ENCODE measurements at regions not wholly inside any gene's neighbourhood (a gene's known extent, or its start where the extent isn't known, plus 50 kb on each side); places are given as distances from the start of the nearest gene placed in this dataset.

GRCh38 chr18:77983270-77983669, 733.6 kb downstream of the GALR1 start:
- H3K27me3 ChIP-seq (replicated peaks; ENCODE audit: insufficient read depth): no peaks in the 10 kb centered on the region
- DNase-seq: no peak
- H4K20me1 ChIP-seq (ENCODE audit: insufficient read depth): no peaks in the 10 kb centered on the region
- no peaks in the 10 kb centered on the region for H3K4me1 ChIP-seq (ENCODE audit: insufficient read depth)
- H3K27ac ChIP-seq: no peak overlapping the region
- WGBS, 2 experiments (ENCODE audit: low coverage in 1 of 2, low lambda C conversion rate in 2 of 2, missing lambda C conversion rate in 2 of 2): 42 to 44% methylated on average over 10 of the region's 10 CpGs
- no peak overlapping the region for H2AFZ ChIP-seq
- H3K4me3 ChIP-seq: no peak overlapping the region
- no peaks in the 10 kb centered on the region for H3K9me2 ChIP-seq (ENCODE audit: insufficient read depth)
- no peaks in the 10 kb centered on the region for H3K36me3 ChIP-seq (ENCODE audit: low read depth)
- no peaks in the 10 kb centered on the region for H3K79me2 ChIP-seq (ENCODE audit: insufficient read depth)
- in situ Hi-C loops (cut with MboI): no loop called here
- no peak overlapping the region for H3K9ac ChIP-seq
- H3K9me3 ChIP-seq (ENCODE audit: low read depth): no peaks in the 10 kb centered on the region
- no peaks in the 10 kb centered on the region for H3F3A ChIP-seq (ENCODE audit: insufficient read depth)
- TF ChIP-seq EZH2phosphoT487 (IDR thresholded peaks at IDR 0.05; ENCODE audit: insufficient read depth, low read depth) (no peak), EZH2 (IDR thresholded peaks at IDR 0.05; ENCODE audit: insufficient read depth, poor library complexity, severe bottlenecking) (no peak)
- no peak overlapping the region for H3K4me2 ChIP-seq (ENCODE audit: unreplicated experiment)

DNA sequence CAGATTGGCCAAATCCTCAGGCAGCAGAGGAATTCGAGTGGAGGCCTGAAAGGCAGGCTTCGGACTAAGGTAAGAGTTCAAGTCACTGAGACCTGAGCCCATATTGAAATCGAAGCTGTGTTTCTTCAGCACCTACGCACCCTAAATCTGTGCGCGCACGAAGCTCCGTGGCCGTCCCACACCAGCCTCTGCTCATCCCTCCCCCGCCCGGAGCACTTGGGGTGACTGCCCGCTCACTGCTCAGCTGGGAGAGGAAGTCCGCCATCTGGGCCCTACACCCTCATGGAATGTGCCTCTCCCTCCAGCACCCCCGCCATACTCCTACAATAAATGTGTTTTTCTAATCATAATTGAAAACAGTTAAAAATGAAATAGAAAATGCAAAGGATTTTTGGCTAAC, 734.5 kb downstream of the GALR1 start:
- in situ Hi-C loops (cut with MboI): no loop called here
- Histone ChIP-seq H3K9me3 (ENCODE audit: low read depth) (no peaks in the 10 kb centered on the region), H3F3A (ENCODE audit: insufficient read depth) (no peaks in the 10 kb centered on the region), H3K79me2 (ENCODE audit: insufficient read depth) (no peaks in the 10 kb centered on the region), H2AFZ (no peak overlapping the region), H3K4me1 (ENCODE audit: insufficient read depth) (no peaks in the 10 kb centered on the region), H3K36me3 (ENCODE audit: low read depth) (no peaks in the 10 kb centered on the region), H3K27ac (no peak overlapping the region), H3K4me3 (no peak overlapping the region), H3K27me3 (replicated peaks; ENCODE audit: insufficient read depth) (no peaks in the 10 kb centered on the region), H3K9ac (no peak overlapping the region), H3K4me2 (ENCODE audit: unreplicated experiment) (no peak overlapping the region), H4K20me1 (ENCODE audit: insufficient read depth) (no peaks in the 10 kb centered on the region), H3K9me2 (ENCODE audit: insufficient read depth) (no peaks in the 10 kb centered on the region)
- 21 to 23% methylated on average over 14 of the region's 14 CpGs for WGBS, 2 experiments (ENCODE audit: low coverage in 1 of 2, low lambda C conversion rate in 2 of 2, missing lambda C conversion rate in 2 of 2)
- TF ChIP-seq EZH2 (IDR thresholded peaks at IDR 0.05; ENCODE audit: insufficient read depth, poor library complexity, severe bottlenecking): no peak
- TF ChIP-seq EZH2phosphoT487 (IDR thresholded peaks at IDR 0.05; ENCODE audit: insufficient read depth, low read depth): no peak
- DNase-seq: no peak

DNA sequence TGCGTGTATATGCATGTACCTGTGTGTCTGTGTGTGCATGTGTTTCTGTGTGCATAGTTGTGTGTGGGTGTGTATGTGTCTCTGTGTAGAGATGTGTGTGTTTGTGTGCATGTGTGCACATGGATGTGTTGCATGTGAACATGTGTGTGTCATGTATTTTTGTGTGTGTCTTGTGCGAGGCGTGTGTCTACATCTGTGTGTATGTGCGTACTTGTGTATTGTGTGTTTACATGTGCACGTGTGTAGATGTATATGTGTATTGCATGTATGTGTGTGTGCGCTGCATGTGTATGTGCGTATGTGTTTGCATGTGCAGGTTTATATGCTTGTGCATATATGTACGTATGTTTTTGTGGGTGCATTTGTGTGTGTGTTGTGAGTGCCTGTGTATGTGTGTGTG, 735.2 kb downstream of the GALR1 start:
- in situ Hi-C loops (cut with MboI): no loop called here

GRCh38 chr18:77985526-77986281, 736.1 kb downstream of the GALR1 start:
- Histone ChIP-seq H3F3A (ENCODE audit: insufficient read depth) (no peaks in the 10 kb centered on the region), H3K9me2 (ENCODE audit: insufficient read depth) (no peaks in the 10 kb centered on the region), H3K27ac (no peak overlapping the region), H3K4me1 (ENCODE audit: insufficient read depth) (no peaks in the 10 kb centered on the region), H3K36me3 (ENCODE audit: low read depth) (no peaks in the 10 kb centered on the region), H3K9ac (no peak overlapping the region), H3K4me2 (ENCODE audit: unreplicated experiment) (no peak overlapping the region), H3K27me3 (replicated peaks; ENCODE audit: insufficient read depth) (no peaks in the 10 kb centered on the region), H2AFZ (no peak overlapping the region), H4K20me1 (ENCODE audit: insufficient read depth) (no peaks in the 10 kb centered on the region), H3K9me3 (ENCODE audit: low read depth) (no peaks in the 10 kb centered on the region), H3K79me2 (ENCODE audit: insufficient read depth) (no peaks in the 10 kb centered on the region), H3K4me3 (no peak overlapping the region)
- TF ChIP-seq EZH2phosphoT487 (IDR thresholded peaks at IDR 0.05; ENCODE audit: insufficient read depth, low read depth): no peak
- TF ChIP-seq EZH2 (IDR thresholded peaks at IDR 0.05; ENCODE audit: insufficient read depth, poor library complexity, severe bottlenecking): no peak
- in situ Hi-C loops (cut with MboI): no loop called here
- WGBS, 2 experiments (ENCODE audit: low coverage in 1 of 2, low lambda C conversion rate in 2 of 2, missing lambda C conversion rate in 2 of 2): 43 to 47% methylated on average over 14 of the region's 14 CpGs
- no peak for DNase-seq

More for the DNA sequence above, 735.2 kb downstream of the GALR1 start:
- no peaks in the 10 kb centered on the region for H3K79me2 ChIP-seq (ENCODE audit: insufficient read depth)
- no peak for DNase-seq
- H3K9me3 ChIP-seq (ENCODE audit: low read depth): no peaks in the 10 kb centered on the region
- H3K4me1 ChIP-seq (ENCODE audit: insufficient read depth): no peaks in the 10 kb centered on the region
- no peak overlapping the region for H3K4me3 ChIP-seq
- no peak overlapping the region for H3K9ac ChIP-seq
- H2AFZ ChIP-seq: no peak overlapping the region
- no peaks in the 10 kb centered on the region for H3K9me2 ChIP-seq (ENCODE audit: insufficient read depth)
- no peaks in the 10 kb centered on the region for H3K36me3 ChIP-seq (ENCODE audit: low read depth)
- no peak overlapping the region for H3K4me2 ChIP-seq (ENCODE audit: unreplicated experiment)
- no peaks in the 10 kb centered on the region for H3K27me3 ChIP-seq (replicated peaks; ENCODE audit: insufficient read depth)
- WGBS, 2 experiments (ENCODE audit: low coverage in 1 of 2, low lambda C conversion rate in 2 of 2, missing lambda C conversion rate in 2 of 2): 48% methylated on average over 8 of the region's 8 CpGs
- no peaks in the 10 kb centered on the region for H3F3A ChIP-seq (ENCODE audit: insufficient read depth)
- H3K27ac ChIP-seq: no peak overlapping the region
- H4K20me1 ChIP-seq (ENCODE audit: insufficient read depth): no peaks in the 10 kb centered on the region
- TF ChIP-seq EZH2phosphoT487 (IDR thresholded peaks at IDR 0.05; ENCODE audit: insufficient read depth, low read depth) (no peak), EZH2 (IDR thresholded peaks at IDR 0.05; ENCODE audit: insufficient read depth, poor library complexity, severe bottlenecking) (no peak)
